H9 (cell line): ENCODE measurements at regions not wholly inside any gene's neighbourhood (a gene's known extent, or its start where the extent isn't known, plus 50 kb on each side); places are given as distances from the start of the nearest gene placed in this dataset.

ENCODE experiments used
- DNase-seq: peaks from one replicate; pipeline ENCODE4 v3.0.0-alpha.2; 2017
- H2AFZ ChIP-seq: one replicate; pipeline ENCODE4 v1.6.1; 2013; ENCODE audit warnings: mild to moderate bottlenecking, low read length, control low read depth, moderate library complexity
- H2AK5ac ChIP-seq: 2 replicates; pipeline ENCODE4 v1.6.1; 2013; ENCODE audit warnings: low read length, control low read depth, mixed read lengths; ENCODE audit not compliant: insufficient read length
- H2BK120ac ChIP-seq: one replicate; pipeline ENCODE4 v1.6.1; 2013; ENCODE audit warnings: low read depth, mild to moderate bottlenecking, low read length, control low read depth, inconsistent platforms; ENCODE audit not compliant: poor library complexity, severe bottlenecking
- H2BK12ac ChIP-seq: 2 replicates; pipeline ENCODE4 v1.6.1; 2013; ENCODE audit warnings: low read length, control low read depth, mixed read lengths, low read depth; ENCODE audit not compliant: insufficient read length
- H2BK15ac ChIP-seq: 2 replicates; pipeline ENCODE4 v1.6.1; 2013; ENCODE audit warnings: low read depth, low read length, control low read depth
- H2BK20ac ChIP-seq: one replicate; pipeline ENCODE4 v1.6.1; 2013; ENCODE audit warnings: low read depth, mild to moderate bottlenecking, low read length, control low read depth, inconsistent platforms; ENCODE audit not compliant: poor library complexity, severe bottlenecking
- H2BK5ac ChIP-seq: 2 replicates; pipeline ENCODE4 v1.6.1; 2013; ENCODE audit warnings: low read length, control low read depth, mixed read lengths; ENCODE audit not compliant: insufficient read length
- H3K14ac ChIP-seq: 2 replicates; pipeline ENCODE4 v1.6.1; 2013; ENCODE audit warnings: low read length, control low read depth; ENCODE audit not compliant: insufficient read depth
- H3K18ac ChIP-seq: 2 replicates; pipeline ENCODE4 v1.6.1; 2013; ENCODE audit warnings: low read depth, mild to moderate bottlenecking, mixed read lengths, low read length, control low read depth; ENCODE audit not compliant: insufficient read length
- H3K23ac ChIP-seq: 2 replicates; pipeline ENCODE4 v1.6.1; 2013; ENCODE audit warnings: low read length, control low read depth, mixed read lengths, low read depth; ENCODE audit not compliant: insufficient read length
- H3K23me2 ChIP-seq: 2 replicates; pipeline ENCODE4 v1.6.1; 2013; ENCODE audit warnings: low read depth, mild to moderate bottlenecking, mixed read lengths, low read length, control low read depth; ENCODE audit not compliant: insufficient read length, poor library complexity, severe bottlenecking
- H3K27ac ChIP-seq: 2 replicates; pipeline ENCODE4 v1.5.1; 2013; ENCODE audit warnings: low read length, control low read depth, mixed read lengths, low read depth; ENCODE audit not compliant: insufficient read length
- H3K27me3 ChIP-seq: 2 replicates; pipeline ENCODE4 v1.6.1; 2013; ENCODE audit warnings: low read length, control low read depth, inconsistent platforms; ENCODE audit not compliant: insufficient read depth
- H3K4ac ChIP-seq: 2 replicates; pipeline ENCODE4 v1.6.1; 2013; ENCODE audit warnings: low read depth, mild to moderate bottlenecking, control low read depth, inconsistent platforms, low read length, moderate library complexity
- H3K4me1 ChIP-seq: 2 replicates; pipeline ENCODE4 v1.6.1; 2013; ENCODE audit warnings: low read length, control low read depth, inconsistent platforms; ENCODE audit not compliant: insufficient read depth
- H3K4me2 ChIP-seq: 2 replicates; pipeline ENCODE4 v1.6.1; 2013; ENCODE audit warnings: low read length, control low read depth, mixed read lengths; ENCODE audit not compliant: insufficient read length, insufficient read depth
- H3K56ac ChIP-seq: 2 replicates; pipeline ENCODE4 v1.6.1; 2013; ENCODE audit warnings: low read depth, mild to moderate bottlenecking, mixed read lengths, low read length, control low read depth; ENCODE audit not compliant: insufficient read length
- H3K79me1 ChIP-seq: 2 replicates; pipeline ENCODE4 v1.6.1; 2013; ENCODE audit warnings: low read depth, mild to moderate bottlenecking, moderate library complexity, low read length, control low read depth, inconsistent platforms; ENCODE audit not compliant: insufficient read depth, poor library complexity, severe bottlenecking
- H3K79me2 ChIP-seq: 2 replicates; pipeline ENCODE4 v1.6.1; 2013; ENCODE audit warnings: low read length, control low read depth, inconsistent platforms; ENCODE audit not compliant: insufficient read depth
- H3K9ac ChIP-seq: 2 replicates; pipeline ENCODE4 v1.6.1; 2013; ENCODE audit warnings: low read length, control low read depth, mixed read lengths; ENCODE audit not compliant: insufficient read length; ENCODE audit errors: extremely low read depth
- H3K9me3 ChIP-seq: one replicate; pipeline ENCODE4 v1.6.1; 2013; ENCODE audit warnings: low read depth, low read length, inconsistent platforms; ENCODE audit not compliant: control insufficient read depth
- H3T11ph ChIP-seq: one replicate; pipeline ENCODE4 v1.6.1; 2013; ENCODE audit warnings: mild to moderate bottlenecking, low read length, control low read depth, inconsistent platforms
- H4K20me1 ChIP-seq: one replicate; pipeline ENCODE4 v1.6.1; 2013; ENCODE audit not compliant: control insufficient read depth, insufficient read length, insufficient read depth
- H4K5ac ChIP-seq: 2 replicates; pipeline ENCODE4 v1.6.1; 2013; ENCODE audit warnings: low read depth, mild to moderate bottlenecking, mixed read lengths, low read length, control low read depth; ENCODE audit not compliant: insufficient read length
- H4K8ac ChIP-seq: replicated peaks from 2 replicates; pipeline ENCODE4 v1.6.1; 2013; ENCODE audit warnings: low read length, control low read depth, mixed read lengths, low read depth; ENCODE audit not compliant: insufficient read length
- H4K91ac ChIP-seq: 2 replicates; pipeline ENCODE4 v1.6.1; 2013; ENCODE audit warnings: low read depth, mild to moderate bottlenecking, moderate library complexity, mixed read lengths, low read length, control low read depth; ENCODE audit not compliant: insufficient read length
- H3K27ac Mint-ChIP-seq, 3 experiments: 2 replicates in 2 of 3; 3 replicates in 1 of 3; pipeline ENCODE4 v1.8.0; 2020 to 2021; ENCODE audit warnings: mixed read lengths in 3 of 3, mild to moderate bottlenecking in 1 of 3, moderate library complexity in 1 of 3
- H3K27me3 Mint-ChIP-seq: 2 replicates; pipeline ENCODE4 v1.8.0; 2021; ENCODE audit warnings: low read depth, mild to moderate bottlenecking, moderate library complexity, mixed read lengths
- H3K36me3 Mint-ChIP-seq, 3 experiments: 2 replicates in 2 of 3; 3 replicates in 1 of 3; pipeline ENCODE4 v1.8.0; 2020 to 2021; ENCODE audit warnings: low read depth in 3 of 3, mixed read lengths in 3 of 3; ENCODE audit not compliant: insufficient read depth in 1 of 3
- H3K4me1 Mint-ChIP-seq, 2 experiments: 2 replicates each; pipeline ENCODE4 v1.8.0; 2020; ENCODE audit warnings: mixed read lengths in 2 of 2
- H3K4me3 Mint-ChIP-seq, 2 experiments: 2 replicates in 1 of 2; 3 replicates in 1 of 2; pipeline ENCODE4 v1.8.0; 2020 to 2021; ENCODE audit warnings: mild to moderate bottlenecking in 2 of 2, mixed read lengths in 2 of 2, moderate library complexity in 1 of 2
- H3K9me3 Mint-ChIP-seq, 2 experiments: 2 replicates in 1 of 2; 3 replicates in 1 of 2; pipeline ENCODE4 v1.8.0; 2020; ENCODE audit warnings: mild to moderate bottlenecking in 2 of 2, mixed read lengths in 2 of 2, moderate library complexity in 1 of 2
- CTCF ChIP-seq: fragments of 200-600 bp; sonication (generic); conservative IDR thresholded peaks from 3 replicates; pipeline ENCODE4 v1.8.0; 2021; ENCODE audit warnings: antibody characterized with exemption, mild to moderate bottlenecking
- WGBS: extraction: QIAGEN DNeasy Blood & Tissue Kit; methylation state at CpG from one replicate; pipeline ENCODE4 v1.1.7; 2013; ENCODE audit warnings: missing lambda C conversion rate, low lambda C conversion rate, mixed read lengths; ENCODE audit not compliant: insufficient read length; ENCODE audit errors: extremely low coverage; 5-methylcytosine and 5-hydroxymethylcytosine counted together

GRCh38 chr6:81561731-81562130 lies 190.8 kb downstream of the TENT5A start:
- no peak overlapping the region for H3K27ac ChIP-seq
- H3T11ph ChIP-seq: no peak overlapping the region
- H2BK20ac ChIP-seq: no peak overlapping the region
- H3K4ac ChIP-seq: no peak overlapping the region
- H3K9ac ChIP-seq: no peak overlapping the region
- no peak overlapping the region for H2BK120ac ChIP-seq
- no peaks in the 10 kb centered on the region for H4K20me1 ChIP-seq
- Mint-ChIP-seq H3K9me3 (peaks cover 0 to 2% of the 10 kb centered on the region in 2 experiments; a peak in 1 of 5 replicates), H3K36me3 (no peaks in the 10 kb centered on the region), H3K4me1 (peaks cover 14 to 16% of the 10 kb centered on the region in 2 experiments), H3K27ac (no peak overlapping the region), H3K27me3 (no peaks in the 10 kb centered on the region), H3K4me3 (no peak overlapping the region)
- no peak overlapping the region for H2BK15ac ChIP-seq
- no peak for DNase-seq
- H2AK5ac ChIP-seq: no peak overlapping the region
- no peaks in the 10 kb centered on the region for H3K23me2 ChIP-seq
- no peaks in the 10 kb centered on the region for H3K4me1 ChIP-seq
- no peak overlapping the region for H4K5ac ChIP-seq
- H3K23ac ChIP-seq: no peak overlapping the region
- H3K56ac ChIP-seq: no peak overlapping the region
- no peak overlapping the region for H3K14ac ChIP-seq
- H3K9me3 ChIP-seq: no peaks in the 10 kb centered on the region
- H3K27me3 ChIP-seq: no peaks in the 10 kb centered on the region
- no peak overlapping the region for H2BK12ac ChIP-seq
- no peak overlapping the region for H4K8ac ChIP-seq
- no peak overlapping the region for H3K4me2 ChIP-seq
- no peak overlapping the region for H2BK5ac ChIP-seq
- H3K79me1 ChIP-seq: no peaks in the 10 kb centered on the region
- no peak overlapping the region for H2AFZ ChIP-seq
- H3K18ac ChIP-seq: no peak overlapping the region
- no peaks in the 10 kb centered on the region for H3K79me2 ChIP-seq
- no peak for TF ChIP-seq CTCF
- no peak overlapping the region for H4K91ac ChIP-seq
- WGBS: no CpG with 5 or more reads among the region's 2 CpGs
